ENCODE measurements at regions not wholly inside any gene's neighbourhood (a gene's known extent, or its start where the extent isn't known, plus 50 kb on each side); places are given as distances from the start of the nearest gene placed in this dataset.

GRCh38 chr15:47355759-47356158 lies 361.5 kb upstream of the SEMA6D start:
- BruUV-seq (replicated peaks): no TSS peak
- Histone ChIP-seq H3K9ac (ENCODE audit: low read length) (no peak overlapping the region), H3K9me3 (ENCODE audit: control insufficient read depth in 1 of 2, insufficient read depth in 1 of 2, low read depth in 1 of 2, low read length in 2 of 2) (peaks cover 13 to 44% of the 10 kb centered on the region in 2 experiments; a peak in 2 of 4 replicates), H3K36me3 (ENCODE audit: control insufficient read depth in 1 of 2, insufficient read depth in 2 of 2, low read length in 2 of 2) (no peaks in the 10 kb centered on the region), H3K4me1 (ENCODE audit: control insufficient read depth in 1 of 2, insufficient read depth in 2 of 2, low read length in 2 of 2) (no peaks in the 10 kb centered on the region), H3K4me2 (ENCODE audit: low read length) (no peak overlapping the region), H3K4me3 (replicated peaks in 1 of 2; ENCODE audit: low read depth in 1 of 2, low read length in 2 of 2) (no peak overlapping the region), H3K9me2 (ENCODE audit: insufficient read depth) (no peaks in the 10 kb centered on the region), H3K27ac (ENCODE audit: low read depth, low read length) (no peak overlapping the region), H2AFZ (ENCODE audit: low read depth, low read length, poor library complexity, severe bottlenecking) (no peak overlapping the region), H3K27me3 (ENCODE audit: insufficient read depth, low read length) (no peaks in the 10 kb centered on the region), H4K20me1 (ENCODE audit: insufficient read depth) (no peaks in the 10 kb centered on the region), H3K79me2 (ENCODE audit: insufficient read depth, low read length) (no peaks in the 10 kb centered on the region)
- DNase-seq (ENCODE audit: low read depth, low spot score) (no peak), ATAC-seq (no peak)
- TF ChIP-seq REST (IDR thresholded peaks at IDR 0.05; ENCODE audit: low read depth): no peak
- TF ChIP-seq ZNF274 (IDR thresholded peaks at IDR 0.05; ENCODE audit: low read depth, low read length): no peak
- TF ChIP-seq EZH2phosphoT487 (IDR thresholded peaks at IDR 0.05; ENCODE audit: borderline replicate concordance): no peak
- TF ChIP-seq TCF7L2 (IDR thresholded peaks at IDR 0.05; ENCODE audit: borderline replicate concordance, extremely low read depth, insufficient read depth, insufficient read length): no peak
- TF ChIP-seq ATF3 (IDR thresholded peaks at IDR 0.05): no peak
- no peak for TF ChIP-seq FOSL1 (IDR thresholded peaks at IDR 0.05; ENCODE audit: low read depth)
- no peak for TF ChIP-seq MAX (IDR thresholded peaks at IDR 0.05)
- no peak for TF ChIP-seq ZBTB33 (IDR thresholded peaks at IDR 0.05; ENCODE audit: extremely low read depth, insufficient replicate concordance, low read length)
- no peak for TF ChIP-seq EGR1 (IDR thresholded peaks at IDR 0.05; ENCODE audit: low read depth)
- POLR2A ChIA-PET: no interaction called here
- intact Hi-C loops (cut with micrococcal nuclease): no loop called here
- CTCF ChIA-PET: no interaction called here
- RAD21 ChIA-PET (ENCODE audit: low non-redundant PET in 1 of 2, low total read pairs in 2 of 2, uncharacterized antibody in 2 of 2, unreplicated experiment in 2 of 2): no interaction called here

Measured in HCT116 (cell line).